ENCODE measurements at regions not wholly inside any gene's neighbourhood (a gene's known extent, or its start where the extent isn't known, plus 50 kb on each side); places are given as distances from the start of the nearest gene placed in this dataset.
"Not testable (repeated sequence)": the region's sequence is repeated elsewhere in the genome, so short reads cannot be mapped to it uniquely, and the experiment has no call there.

GRCh38 chr20:56766528-56766927 is 137.4 kb downstream of the TFAP2C start:
- DNase-seq (ENCODE audit: low read depth) = no peak

- DNase-seq (ENCODE audit: low read depth) = no peak
Observed at GRCh38 chr20:56769921-56770600, 141.0 kb downstream of the TFAP2C start.

- no peak for DNase-seq (ENCODE audit: low read depth)
Observed at GRCh38 chr20:56773749-56774148, 144.6 kb downstream of the TFAP2C start.

- no peak for DNase-seq (ENCODE audit: low read depth)
Observed at GRCh38 chr20:56774873-56775272, 145.8 kb downstream of the TFAP2C start.

- no peak for DNase-seq (ENCODE audit: low read depth)
Observed at GRCh38 chr20:56776345-56776744, 147.2 kb downstream of the TFAP2C start.

- no peak for DNase-seq (ENCODE audit: low read depth)
Observed at GRCh38 chr20:56778765-56779195, 149.7 kb downstream of the TFAP2C start.

- no peak for DNase-seq (ENCODE audit: low read depth)
Observed at GRCh38 chr20:56779452-56780143, 150.5 kb downstream of the TFAP2C start.

GRCh38 chr20:56780266-56780665 is 151.2 kb downstream of the TFAP2C start:
- DNase-seq (ENCODE audit: low read depth) = no peak

GRCh38 chr20:56781108-56781739 is 152.1 kb downstream of the TFAP2C start:
- no peak for DNase-seq (ENCODE audit: low read depth)

- DNase-seq (ENCODE audit: low read depth) = not testable (repeated sequence)
Observed at GRCh38 chr20:56781987-56782560, 153.0 kb downstream of the TFAP2C start.

GRCh38 chr20:56782814-56783213 is 153.7 kb downstream of the TFAP2C start:
- not testable (repeated sequence) for DNase-seq (ENCODE audit: low read depth)

GRCh38 chr20:56783826-56784225 is 154.7 kb downstream of the TFAP2C start:
- DNase-seq (ENCODE audit: low read depth) = no peak

GRCh38 chr20:56786503-56786902 is 157.4 kb downstream of the TFAP2C start:
- no peak for DNase-seq (ENCODE audit: low read depth)

- no peak for DNase-seq (ENCODE audit: low read depth)
Observed at GRCh38 chr20:56788041-56788670, 159.1 kb downstream of the TFAP2C start.

- DNase-seq (ENCODE audit: low read depth) = no peak
Observed at GRCh38 chr20:56788671-56789610, 159.8 kb downstream of the TFAP2C start.

GRCh38 chr20:56793916-56794315 is 164.8 kb downstream of the TFAP2C start:
- DNase-seq (ENCODE audit: low read depth) = no peak

GRCh38 chr20:56795492-56795891 is 166.4 kb downstream of the TFAP2C start:
- DNase-seq (ENCODE audit: low read depth) = no peak

GRCh38 chr20:56796345-56796744 is 167.2 kb downstream of the TFAP2C start:
- DNase-seq (ENCODE audit: low read depth) = no peak

GRCh38 chr20:56797023-56797422 is 167.9 kb downstream of the TFAP2C start:
- no peak for DNase-seq (ENCODE audit: low read depth)

GRCh38 chr20:56798634-56799033 is 169.5 kb downstream of the TFAP2C start:
- no peak for DNase-seq (ENCODE audit: low read depth)

GRCh38 chr20:56799187-56799586 is 170.1 kb downstream of the TFAP2C start:
- no peak for DNase-seq (ENCODE audit: low read depth)
